UCSD-AML1 (cell line): ENCODE measurements at regions not wholly inside any gene's neighbourhood (a gene's known extent, or its start where the extent isn't known, plus 50 kb on each side); places are given as distances from the start of the nearest gene placed in this dataset.
"Not testable (repeated sequence)": the region's sequence is repeated elsewhere in the genome, so short reads cannot be mapped to it uniquely, and the experiment has no call there.

Source experiments
- DNase-seq: peaks from one replicate; lab custom pipeline; 2025; ENCODE audit not compliant: unreplicated experiment; lab: John Stamatoyannopoulos, UW

- no peak for DNase-seq
Observed at GRCh38 chr7:17044861-17045260, 163.1 kb upstream of the AGR3 start.

- no peak for DNase-seq
Observed at GRCh38 chr7:17046259-17046658, 164.5 kb upstream of the AGR3 start.

DNA sequence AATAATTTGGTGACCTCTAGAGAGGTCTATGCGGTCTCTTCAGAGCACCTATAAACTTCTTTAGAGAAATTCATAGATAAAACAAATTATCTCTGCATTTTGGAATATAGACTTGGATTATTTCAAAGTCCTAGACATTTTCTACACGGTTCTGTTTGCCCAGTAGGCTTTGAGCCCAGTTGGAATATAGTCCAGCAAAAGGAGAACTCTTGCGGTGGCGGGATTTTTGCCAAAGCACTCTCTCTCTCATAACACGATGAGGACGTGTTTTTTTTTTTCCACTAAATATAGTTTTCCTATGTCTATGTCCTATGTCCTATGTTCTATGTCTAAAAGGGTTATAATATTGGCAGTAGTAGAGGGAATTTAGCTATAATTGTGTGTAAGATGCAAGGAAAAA lies 164.9 kb upstream of the AGR3 start:
- no peak for DNase-seq

DNA sequence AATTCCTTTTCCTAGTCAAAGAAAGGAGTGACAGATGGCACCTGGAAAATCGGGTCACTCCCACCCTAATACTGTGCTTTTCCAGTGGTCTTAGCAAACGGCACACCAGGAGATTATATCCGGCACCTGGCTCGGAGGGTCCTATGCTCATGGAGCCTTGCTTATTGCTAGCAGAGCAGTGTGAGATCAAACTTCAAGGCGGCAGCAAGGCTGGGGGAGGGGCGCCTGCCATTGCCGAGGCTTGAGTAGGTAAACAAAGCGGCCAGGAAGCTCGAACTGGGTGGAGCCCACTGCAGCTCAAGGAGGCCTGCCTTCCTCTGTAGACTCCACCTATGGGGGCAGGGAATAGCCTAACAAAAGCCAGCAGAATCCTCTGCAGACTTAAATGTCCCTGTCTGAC lies 171.4 kb upstream of the AGR3 start:
- DNase-seq: not testable (repeated sequence)

DNA sequence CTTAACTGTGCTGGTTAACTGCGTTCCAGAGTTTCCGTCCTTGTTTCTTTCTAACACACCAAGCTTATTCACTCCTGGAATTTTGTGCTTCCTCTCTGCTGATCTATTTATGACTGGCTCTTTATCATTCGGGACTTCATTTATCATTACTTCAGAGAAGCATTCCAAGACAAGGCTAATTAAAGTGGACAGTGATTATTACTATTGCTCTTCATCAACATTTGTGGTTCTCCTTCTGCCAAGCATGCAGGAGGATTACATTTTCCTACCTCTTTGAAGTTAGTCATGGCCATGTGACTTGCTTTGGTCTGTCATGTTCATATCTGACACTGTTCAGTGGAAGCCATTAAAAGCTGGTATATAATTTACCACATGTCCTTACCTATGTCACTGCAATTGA lies 172.4 kb upstream of the AGR3 start:
- DNase-seq: no peak

DNA sequence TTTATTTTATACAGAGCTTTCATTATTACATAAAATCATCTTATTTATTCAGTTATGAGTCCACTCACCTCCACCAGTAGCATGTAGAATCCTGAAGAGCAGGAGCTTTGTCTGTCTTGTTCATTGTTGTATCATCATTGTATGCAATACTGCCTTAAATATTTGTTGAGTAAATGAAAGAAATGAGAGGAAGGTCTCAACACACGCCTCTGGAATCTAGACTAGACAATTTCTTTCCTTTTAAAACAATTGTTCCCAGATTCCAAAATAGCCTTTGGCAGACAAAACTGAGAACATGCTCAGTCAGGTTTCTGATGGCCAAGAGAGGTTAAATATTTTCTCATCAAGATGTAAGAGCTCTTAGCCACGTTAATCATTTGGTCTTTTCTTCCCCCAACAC lies 173.1 kb upstream of the AGR3 start:
- no peak for DNase-seq

DNA sequence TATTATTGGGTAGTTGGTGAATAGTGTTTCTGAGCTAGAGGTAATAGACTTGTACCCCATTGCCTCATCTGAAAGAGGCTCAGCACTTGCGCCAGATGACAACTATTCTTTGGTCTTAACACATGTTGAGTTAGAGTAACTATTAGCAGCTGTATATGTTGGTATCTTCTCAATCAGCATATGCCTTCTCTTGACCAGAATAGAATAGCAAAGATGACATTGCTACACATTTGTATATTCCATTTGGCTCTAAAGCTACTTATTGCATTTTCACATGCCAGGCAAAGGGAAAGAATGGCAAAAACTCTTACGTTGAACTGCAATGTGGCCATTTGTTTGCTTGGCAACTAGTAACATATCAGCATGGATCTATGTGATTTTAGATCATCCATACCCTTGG lies 173.8 kb upstream of the AGR3 start:
- no peak for DNase-seq

DNA sequence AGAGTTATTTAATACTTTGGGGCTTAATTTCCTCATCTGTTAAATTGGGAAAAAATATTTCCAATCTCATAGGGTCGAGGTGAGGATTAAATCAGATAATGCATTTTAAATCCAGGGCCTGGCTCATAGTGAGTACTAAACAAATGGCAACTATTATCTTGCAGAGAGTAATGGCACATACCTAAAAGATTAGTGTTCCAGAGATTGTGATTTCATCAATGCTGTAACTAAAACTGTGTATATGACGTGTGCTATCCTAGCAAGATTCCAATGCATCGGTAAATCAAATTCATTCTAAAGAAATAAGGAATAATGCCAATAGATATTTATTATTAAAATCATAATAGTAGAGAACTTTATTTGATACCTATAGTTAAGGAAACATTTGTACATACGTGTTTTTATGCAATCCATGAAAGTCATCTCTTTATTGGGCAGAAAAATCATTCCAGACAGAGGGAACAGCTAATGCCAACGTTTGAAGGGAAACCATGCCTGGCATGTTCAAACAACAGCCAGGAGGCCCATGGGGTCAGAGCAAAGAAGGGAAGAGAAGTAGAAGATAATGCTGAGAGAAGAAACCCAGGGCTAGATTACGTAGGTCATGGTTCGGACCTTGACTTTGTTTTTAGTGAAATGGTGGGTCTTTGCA lies 174.8 kb upstream of the AGR3 start:
- DNase-seq: no peak

- no peak for DNase-seq
Observed at GRCh38 chr7:17057143-17057509, 175.3 kb upstream of the AGR3 start.

GRCh38 chr7:17058568-17058967 lies 176.8 kb upstream of the AGR3 start:
- no peak for DNase-seq

DNA sequence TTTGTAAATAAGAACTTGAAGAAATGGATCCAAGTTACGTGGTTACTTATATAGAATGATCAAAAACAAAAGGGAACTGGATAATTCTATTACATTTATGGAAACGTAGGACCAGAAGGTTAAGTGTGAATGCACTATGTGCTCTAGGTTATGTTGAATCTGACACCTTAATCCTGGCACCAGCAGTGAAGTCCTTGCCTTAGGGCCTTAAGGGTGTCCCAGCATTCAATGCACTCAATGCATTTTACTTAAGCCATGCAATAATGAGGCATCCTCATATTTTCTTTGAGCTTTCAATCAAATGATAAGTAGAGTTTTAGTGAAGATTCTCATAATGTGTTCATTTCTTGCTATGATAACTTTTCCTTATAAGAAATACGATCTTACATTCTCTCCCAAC lies 178.3 kb upstream of the AGR3 start:
- DNase-seq: no peak

DNA sequence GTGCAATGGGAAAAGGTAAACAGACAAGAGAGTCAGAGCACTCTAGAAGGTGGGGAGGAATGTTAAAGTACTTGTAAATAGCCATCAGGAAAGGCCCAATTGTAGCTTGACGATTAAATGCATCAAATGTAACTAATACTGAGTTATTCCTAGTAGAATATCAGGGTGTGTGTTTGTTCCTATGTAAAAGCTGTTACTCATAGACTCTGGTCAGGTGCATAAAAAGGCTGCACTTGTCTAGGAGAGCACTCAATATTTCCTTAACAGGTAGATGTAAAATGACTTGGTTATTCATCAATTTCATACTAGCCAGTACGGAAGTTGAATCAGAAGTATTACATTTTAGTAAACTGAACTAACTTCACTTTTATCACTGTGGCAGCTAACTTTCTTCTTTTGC lies 179.7 kb upstream of the AGR3 start:
- no peak for DNase-seq

DNA sequence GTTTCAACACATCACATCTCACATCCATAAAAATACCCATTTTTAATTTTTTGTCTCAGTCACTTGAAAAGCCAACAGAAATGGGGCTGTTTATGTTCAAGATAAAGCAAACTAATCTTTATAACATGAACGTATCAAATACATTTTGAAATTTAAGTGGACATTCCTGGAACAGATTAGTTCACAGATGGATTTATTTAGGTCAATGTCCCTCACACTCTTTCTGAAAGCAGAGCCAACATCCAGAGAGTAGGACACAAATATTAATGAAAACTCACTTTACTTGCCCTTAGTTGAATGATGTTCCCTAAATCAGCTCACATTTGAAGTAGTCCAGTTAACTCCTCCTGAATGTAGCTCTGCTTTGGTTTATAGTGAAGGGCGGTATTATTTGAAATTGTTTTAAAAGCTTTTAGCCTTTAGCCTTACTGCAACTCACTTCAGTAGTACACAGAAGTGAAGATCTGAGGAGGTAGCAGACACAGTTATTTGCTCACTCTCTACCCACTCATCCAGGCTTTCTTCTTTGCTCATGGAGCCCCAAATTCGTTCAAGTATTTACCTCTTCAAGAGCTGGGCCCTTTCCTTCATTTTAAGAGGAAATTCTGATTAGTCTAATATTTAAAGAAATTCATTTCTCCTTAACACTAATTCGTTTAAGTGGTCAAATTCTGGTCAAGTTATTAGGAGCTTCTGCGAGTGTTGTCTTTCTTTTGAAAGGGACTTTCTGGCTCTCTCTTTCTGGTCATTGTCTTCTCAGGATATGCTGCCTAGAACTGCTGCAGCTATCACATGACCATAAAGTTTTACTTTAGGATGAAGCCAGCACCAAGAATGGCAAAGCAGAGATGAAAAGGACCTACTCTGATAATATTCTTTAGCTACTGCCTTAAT lies 180.6 kb upstream of the AGR3 start:
- DNase-seq: no peak

DNA sequence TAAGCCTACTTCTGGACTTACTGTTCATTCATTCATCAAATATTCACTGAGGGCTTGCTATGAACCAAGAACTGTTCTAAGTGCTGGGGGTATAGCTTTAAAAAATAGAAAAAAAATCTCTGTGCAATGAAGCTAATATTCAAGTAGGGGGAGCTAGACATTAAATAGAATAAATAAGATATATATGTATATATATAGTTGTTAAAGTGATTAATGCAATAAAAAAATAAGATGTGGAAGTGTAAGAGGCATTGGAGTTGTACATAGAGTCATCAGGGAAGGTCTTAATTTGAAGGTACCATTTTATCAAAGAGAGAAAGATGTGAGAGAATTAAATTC lies 181.2 kb upstream of the AGR3 start:
- DNase-seq: no peak

DNA sequence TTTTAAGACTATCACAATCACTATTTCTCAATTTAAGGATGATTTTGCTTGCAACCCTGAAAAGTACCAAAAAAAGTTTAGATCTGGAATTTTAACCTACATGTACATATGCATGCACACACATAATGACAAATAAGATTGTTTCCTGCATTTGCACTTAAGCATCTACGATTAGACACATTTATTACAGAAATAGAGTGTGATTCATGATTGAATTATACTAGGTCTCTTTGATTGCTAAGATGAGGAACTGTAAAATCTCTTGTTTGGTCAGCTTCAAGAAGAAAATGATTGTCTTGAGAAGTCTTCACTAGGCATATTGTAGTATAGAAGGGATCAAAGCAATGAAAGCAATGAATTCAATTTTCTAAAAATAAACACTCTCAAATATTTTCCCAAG lies 185.9 kb upstream of the AGR3 start:
- no peak for DNase-seq

DNA sequence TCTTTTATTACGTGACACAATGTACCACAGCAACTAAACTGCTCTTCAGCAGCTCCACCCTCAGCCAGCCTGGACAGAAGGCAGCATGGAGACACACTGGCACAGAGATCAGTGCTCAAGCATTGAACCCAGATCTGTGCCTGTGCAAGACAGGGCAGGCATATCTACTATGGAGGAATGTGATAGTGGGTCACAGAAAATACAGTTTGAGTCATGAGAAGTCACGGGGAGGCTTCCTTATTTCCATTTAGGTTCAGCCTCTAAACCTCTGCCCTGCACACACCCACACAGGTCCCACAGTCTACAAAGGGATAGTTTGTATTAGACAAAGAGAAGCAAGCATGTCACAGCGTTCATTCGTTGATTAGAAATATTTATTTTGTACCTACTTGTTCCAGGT lies 187.4 kb upstream of the AGR3 start:
- no peak for DNase-seq

DNA sequence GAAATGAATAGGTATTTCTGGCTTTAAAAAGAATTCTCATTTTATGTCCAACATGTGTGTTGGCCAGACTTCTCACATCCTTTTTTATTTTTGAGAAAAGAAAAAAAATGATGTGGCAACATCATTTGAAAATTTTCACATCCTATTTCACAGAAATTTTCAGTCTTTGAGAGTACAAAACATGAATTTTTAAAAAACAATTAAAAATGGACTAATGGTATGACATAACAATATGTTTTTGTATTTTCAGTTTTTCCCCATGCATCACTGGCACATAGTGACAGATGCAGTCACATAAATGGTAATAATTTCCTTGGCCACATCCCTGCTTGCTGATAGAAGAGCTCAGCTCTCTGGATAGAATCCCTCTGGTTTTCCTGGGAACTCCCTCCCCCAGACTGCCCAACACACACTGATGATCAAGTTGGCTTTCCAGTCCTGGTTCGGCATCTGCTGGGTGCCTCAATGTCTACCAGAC lies 188.5 kb upstream of the AGR3 start:
- no peak for DNase-seq

GRCh38 chr7:17071866-17072265 lies 190.1 kb upstream of the AGR3 start:
- DNase-seq: no peak

DNA sequence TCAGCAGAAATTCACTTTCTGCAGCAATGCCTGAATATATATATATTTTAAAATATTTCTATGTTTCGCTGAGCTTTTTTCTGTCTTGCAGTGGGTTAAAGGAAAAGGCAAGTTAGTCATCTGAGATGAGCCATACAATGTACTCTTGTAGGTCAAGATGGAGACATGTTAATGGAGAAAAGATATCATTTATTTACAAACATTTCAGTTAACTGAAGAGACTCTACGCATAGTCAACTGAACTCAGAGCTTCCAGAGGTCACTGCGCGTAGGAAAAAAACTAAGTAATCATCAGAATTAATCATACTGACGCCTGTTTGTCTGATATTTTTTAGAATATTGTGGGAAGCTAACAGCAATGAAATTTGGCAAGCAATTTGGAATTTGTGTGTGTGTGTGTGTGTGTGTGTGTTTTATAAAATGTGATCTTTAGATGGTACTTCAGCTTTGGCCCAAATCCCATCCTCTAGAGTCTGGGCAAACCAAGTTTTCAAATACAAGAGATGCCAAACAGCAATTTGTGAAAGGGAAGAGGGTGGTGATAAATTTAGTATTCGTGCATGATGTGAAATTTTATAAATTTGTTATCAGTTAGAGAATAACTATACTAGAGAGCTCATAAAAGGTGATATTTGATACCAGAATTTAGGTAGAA lies 193.9 kb upstream of the AGR3 start:
- DNase-seq: no peak

- no peak for DNase-seq
Observed at GRCh38 chr7:17078298-17078697, 196.5 kb upstream of the AGR3 start.

GRCh38 chr7:17083392-17084165 lies 201.8 kb upstream of the AGR3 start:
- no peak for DNase-seq

- no peak for DNase-seq
Observed at GRCh38 chr7:17084166-17084475, 202.3 kb upstream of the AGR3 start.
